Activated CD8-positive, alpha-beta T cell treated with anti-CD3 and anti-CD28 coated beads, Interleukin-2, amount 10 ng/mL, durations not matched to agents 7 days and 5 days (primary cell): ENCODE measurements at regions not wholly inside any gene's neighbourhood (a gene's known extent, or its start where the extent isn't known, plus 50 kb on each side); places are given as distances from the start of the nearest gene placed in this dataset.

Source experiments
- ATAC-seq: fragments of 150-1000 bp; cut with Tn5 transposase; one replicate; pipeline ENCODE4 v1.10.0; 2021; ENCODE audit warnings: moderate library complexity
- CTCF ChIA-PET: fragments of 350-600 bp; sonication (Branson Sonifier 250); formaldehyde crosslinking; loops from one replicate; lab custom pipeline; 2021; ENCODE audit warnings: antibody characterized with exemption; lab: Charles Lee
- POLR2A ChIA-PET: fragments of 350-600 bp; sonication (Branson Sonifier 250); formaldehyde crosslinking; loops from one replicate; lab custom pipeline; 2021; ENCODE audit warnings: antibody characterized with exemption; lab: Charles Lee
- DNase-seq: peaks from one replicate; pipeline ENCODE4 v3.0.0-alpha.2; 2020
- H3K27ac Mint-ChIP-seq: one replicate; pipeline ENCODE4 v1.8.0; 2021; ENCODE audit warnings: mild to moderate bottlenecking, mixed read lengths
- H3K27me3 Mint-ChIP-seq: one replicate; pipeline ENCODE4 v1.8.0; 2021; ENCODE audit warnings: low read depth, mixed read lengths
- H3K36me3 Mint-ChIP-seq: one replicate; pipeline ENCODE4 v1.8.0; 2021; ENCODE audit warnings: low read depth, mixed read lengths
- H3K4me1 Mint-ChIP-seq: one replicate; pipeline ENCODE4 v1.8.0; 2021; ENCODE audit warnings: low read depth, mixed read lengths
- H3K4me3 Mint-ChIP-seq: one replicate; pipeline ENCODE4 v1.8.0; 2021; ENCODE audit warnings: mild to moderate bottlenecking, mixed read lengths
- H3K9me3 Mint-ChIP-seq: one replicate; pipeline ENCODE4 v1.8.0; 2022; ENCODE audit warnings: mixed read lengths; ENCODE audit not compliant: insufficient read depth

- H3K36me3 Mint-ChIP-seq = no peaks in the 10 kb centered on the region
- ChIA-PET POLR2A (no interaction called here), CTCF (no interaction called here)
- H3K4me1 Mint-ChIP-seq = no peaks in the 10 kb centered on the region
- ATAC-seq = no peak
- peaks cover 10% of the 10 kb centered on the region for H3K27me3 Mint-ChIP-seq
- no peak overlapping the region for H3K27ac Mint-ChIP-seq
- H3K9me3 Mint-ChIP-seq = no peaks in the 10 kb centered on the region
- DNase-seq = no peak
- H3K4me3 Mint-ChIP-seq = no peak overlapping the region
Measured at GRCh38 chr15:73001840-73002239, 50.4 kb upstream of the NEO1 start.

GRCh38 chr15:73000293-73000692 lies 52.0 kb upstream of the NEO1 start:
- ATAC-seq = no peak
- DNase-seq = no peak
- H3K4me3 Mint-ChIP-seq = no peak overlapping the region
- POLR2A ChIA-PET = no interaction called here
- H3K27ac Mint-ChIP-seq = no peak overlapping the region
- no peaks in the 10 kb centered on the region for H3K36me3 Mint-ChIP-seq
- H3K4me1 Mint-ChIP-seq = no peaks in the 10 kb centered on the region
- H3K9me3 Mint-ChIP-seq = no peaks in the 10 kb centered on the region
- peaks cover 19% of the 10 kb centered on the region for H3K27me3 Mint-ChIP-seq
- CTCF ChIA-PET = no interaction called here

GRCh38 chr15:72999586-72999985 lies 52.7 kb upstream of the NEO1 start:
- ATAC-seq (no peak), DNase-seq (no peak)
- peaks cover 19% of the 10 kb centered on the region for H3K27me3 Mint-ChIP-seq
- no peaks in the 10 kb centered on the region for H3K36me3 Mint-ChIP-seq
- no peaks in the 10 kb centered on the region for H3K9me3 Mint-ChIP-seq
- H3K4me3 Mint-ChIP-seq = no peak overlapping the region
- POLR2A ChIA-PET = no interaction called here
- no peaks in the 10 kb centered on the region for H3K4me1 Mint-ChIP-seq
- H3K27ac Mint-ChIP-seq = no peak overlapping the region
- CTCF ChIA-PET = no interaction called here

DNA sequence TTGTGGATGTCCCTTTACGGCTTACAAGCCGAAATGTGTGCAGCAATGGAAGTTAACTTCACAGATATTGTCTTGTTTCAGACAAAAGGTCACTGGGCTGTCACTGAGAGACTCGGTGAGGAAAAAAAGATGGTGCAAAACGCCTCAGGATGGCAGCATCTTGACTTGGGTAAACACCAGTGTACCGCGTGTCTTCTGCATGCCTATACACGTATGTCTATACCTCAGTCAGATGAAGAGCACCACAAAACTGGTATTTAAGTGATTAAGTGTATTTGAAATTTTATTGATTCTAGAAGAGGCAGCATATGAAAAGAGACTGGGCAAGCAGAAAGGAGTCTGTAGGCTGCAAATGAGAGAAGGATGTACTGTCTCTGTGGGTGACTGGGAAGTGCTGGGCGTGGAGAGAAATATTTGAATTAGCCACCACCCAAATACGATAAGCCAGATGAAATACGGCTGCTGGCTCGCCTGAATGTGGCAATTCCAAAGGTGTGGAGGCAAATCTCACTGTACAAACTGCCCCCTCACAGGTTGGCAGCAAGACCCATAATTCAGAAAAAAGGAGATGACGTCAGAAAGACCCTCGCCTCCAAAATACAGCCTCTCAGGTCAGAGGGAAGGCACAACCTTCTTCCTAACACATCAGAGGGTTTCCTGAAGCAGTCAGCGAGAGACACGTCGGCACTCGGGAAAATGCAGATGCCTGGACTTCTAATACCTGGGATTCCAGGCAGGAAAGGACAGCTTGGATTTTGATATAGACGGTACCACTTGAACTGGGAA lies 53.4 kb upstream of the NEO1 start:
- CTCF ChIA-PET = no interaction called here
- peaks cover 19% of the 10 kb centered on the region for H3K27me3 Mint-ChIP-seq
- H3K36me3 Mint-ChIP-seq = no peaks in the 10 kb centered on the region
- POLR2A ChIA-PET = no interaction called here
- DNase-seq = no peak
- ATAC-seq = no peak
- no peak overlapping the region for H3K27ac Mint-ChIP-seq
- H3K4me3 Mint-ChIP-seq = no peak overlapping the region
- H3K9me3 Mint-ChIP-seq = no peaks in the 10 kb centered on the region
- H3K4me1 Mint-ChIP-seq = no peaks in the 10 kb centered on the region

GRCh38 chr15:72998226-72998625 lies 54.0 kb upstream of the NEO1 start:
- Mint-ChIP-seq H3K4me1 (no peaks in the 10 kb centered on the region), H3K27me3 (peaks cover 19% of the 10 kb centered on the region), H3K9me3 (no peaks in the 10 kb centered on the region), H3K36me3 (no peaks in the 10 kb centered on the region), H3K27ac (no peak overlapping the region), H3K4me3 (no peak overlapping the region)
- POLR2A ChIA-PET = no interaction called here
- DNase-seq (no peak), ATAC-seq (no peak)
- CTCF ChIA-PET = no interaction called here

DNA sequence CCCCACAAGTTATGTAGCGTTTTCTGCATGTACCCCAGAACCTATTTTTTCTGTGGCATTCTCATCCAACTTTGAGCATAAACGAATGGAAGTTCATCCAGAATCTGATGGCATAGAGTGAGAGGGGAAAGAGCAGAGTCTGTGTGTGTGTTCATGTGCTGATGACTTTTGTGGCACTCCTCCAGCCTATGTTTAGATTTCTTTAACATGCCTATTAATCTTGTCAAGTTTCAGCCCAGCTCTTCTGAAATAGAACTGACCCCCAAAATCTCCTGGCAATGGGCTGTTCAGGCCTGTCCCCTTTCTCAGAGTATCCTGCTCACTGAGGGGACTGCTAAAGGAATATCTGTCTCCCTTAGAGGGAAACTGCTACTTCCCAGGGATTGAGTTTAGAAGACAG lies 56.4 kb upstream of the NEO1 start:
- Mint-ChIP-seq H3K4me1 (no peaks in the 10 kb centered on the region), H3K36me3 (no peaks in the 10 kb centered on the region), H3K9me3 (no peaks in the 10 kb centered on the region), H3K27me3 (peaks cover 23% of the 10 kb centered on the region), H3K4me3 (no peak overlapping the region), H3K27ac (no peak overlapping the region)
- ChIA-PET POLR2A (no interaction called here), CTCF (no interaction called here)
- ATAC-seq (no peak), DNase-seq (no peak)

- H3K27me3 Mint-ChIP-seq = peaks cover 20% of the 10 kb centered on the region
- H3K4me3 Mint-ChIP-seq = no peak overlapping the region
- no peak overlapping the region for H3K27ac Mint-ChIP-seq
- H3K9me3 Mint-ChIP-seq = no peaks in the 10 kb centered on the region
- H3K36me3 Mint-ChIP-seq = no peaks in the 10 kb centered on the region
- POLR2A ChIA-PET = no interaction called here
- DNase-seq = no peak
- no peak for ATAC-seq
- no peaks in the 10 kb centered on the region for H3K4me1 Mint-ChIP-seq
- CTCF ChIA-PET = no interaction called here
Measured at GRCh38 chr15:72994534-72995177, 57.6 kb upstream of the NEO1 start.

DNA sequence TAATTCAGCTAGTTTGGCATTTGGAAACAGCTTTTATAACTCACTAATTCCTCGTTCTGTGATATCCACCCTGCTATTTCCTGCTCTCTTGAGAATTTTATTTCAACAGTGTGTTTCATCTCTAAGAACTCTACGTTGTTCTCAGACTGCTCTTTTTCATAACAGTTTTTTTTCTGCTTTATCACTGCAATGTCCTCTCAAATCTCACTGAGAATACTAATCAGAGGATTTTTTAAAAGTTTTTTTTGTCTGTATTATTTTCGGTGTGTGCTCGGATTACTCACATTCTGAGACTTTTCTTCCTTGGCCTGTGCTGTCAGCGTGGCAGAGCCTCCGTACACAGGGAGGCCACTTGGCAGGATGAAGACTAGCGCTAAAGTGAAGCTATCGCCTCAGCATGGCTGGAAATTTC lies 59.4 kb upstream of the NEO1 start:
- no peak overlapping the region for H3K4me3 Mint-ChIP-seq
- H3K27me3 Mint-ChIP-seq = peaks cover 15% of the 10 kb centered on the region
- DNase-seq (no peak), ATAC-seq (no peak)
- ChIA-PET CTCF (no interaction called here), POLR2A (no interaction called here)
- H3K9me3 Mint-ChIP-seq = no peaks in the 10 kb centered on the region
- H3K4me1 Mint-ChIP-seq = no peaks in the 10 kb centered on the region
- no peaks in the 10 kb centered on the region for H3K36me3 Mint-ChIP-seq
- no peak overlapping the region for H3K27ac Mint-ChIP-seq

DNA sequence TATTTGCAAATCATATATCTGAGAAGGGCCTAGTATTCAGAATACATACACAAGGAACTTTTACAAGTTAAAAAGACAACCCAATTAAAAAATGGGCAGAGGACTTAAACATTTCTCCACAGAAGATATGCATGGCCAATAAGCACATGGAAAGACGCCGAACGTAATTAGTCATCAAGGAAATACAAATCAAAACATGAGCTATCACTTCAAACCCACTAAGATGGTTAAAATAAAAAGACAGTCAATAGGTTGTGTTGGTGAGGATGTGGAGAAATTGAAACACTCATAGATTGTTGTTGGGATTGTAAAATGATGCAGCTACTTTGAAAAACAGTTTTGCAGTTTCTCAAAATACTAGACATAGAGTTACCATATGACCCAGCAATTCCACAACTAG lies 61.2 kb upstream of the NEO1 start:
- ATAC-seq = no peak
- Mint-ChIP-seq H3K36me3 (no peaks in the 10 kb centered on the region), H3K27ac (no peak overlapping the region), H3K4me3 (no peak overlapping the region), H3K4me1 (no peaks in the 10 kb centered on the region), H3K27me3 (peaks cover 16% of the 10 kb centered on the region), H3K9me3 (no peaks in the 10 kb centered on the region)
- POLR2A ChIA-PET = no interaction called here
- no peak for DNase-seq
- CTCF ChIA-PET = no interaction called here

DNA sequence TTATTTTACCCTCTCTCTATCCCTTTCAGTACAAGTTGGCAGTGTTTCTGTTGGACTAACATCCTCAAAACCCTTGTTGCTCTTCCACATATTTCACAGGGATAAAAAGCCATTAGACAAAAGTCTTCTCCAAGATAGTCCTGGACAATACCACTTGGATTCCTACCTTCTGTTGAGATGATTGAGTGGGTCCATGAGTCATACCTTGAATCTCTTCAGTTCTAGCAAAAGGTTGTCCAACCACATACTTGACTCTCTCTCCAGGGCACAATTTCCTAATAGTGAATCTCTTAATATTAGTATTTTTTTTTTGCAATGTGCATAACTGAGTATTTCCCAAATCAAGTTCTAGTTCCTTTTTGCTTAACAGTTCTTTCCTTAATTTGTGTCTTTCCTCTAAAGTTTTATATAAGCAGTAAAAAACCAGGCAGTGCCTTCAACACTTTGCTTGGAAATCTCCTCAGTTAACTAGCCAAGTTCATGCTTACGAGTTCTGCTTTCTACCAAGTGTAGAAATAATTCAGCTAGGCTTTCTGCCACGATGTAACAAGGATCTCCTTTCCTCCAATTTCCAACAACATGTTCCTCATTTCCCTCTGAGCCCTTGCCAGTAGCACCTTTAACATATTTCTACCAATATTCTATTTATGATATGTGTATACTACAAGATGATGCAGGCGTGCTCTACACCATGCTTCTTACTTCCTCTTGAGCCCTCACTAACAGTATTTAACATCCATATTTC lies 68.3 kb upstream of the NEO1 start:
- Mint-ChIP-seq H3K27ac (no peak overlapping the region), H3K27me3 (peaks cover 37% of the 10 kb centered on the region), H3K4me1 (no peaks in the 10 kb centered on the region), H3K36me3 (no peaks in the 10 kb centered on the region), H3K9me3 (no peaks in the 10 kb centered on the region), H3K4me3 (no peak overlapping the region)
- ATAC-seq = no peak
- ChIA-PET CTCF (no interaction called here), POLR2A (no interaction called here)
- no peak for DNase-seq

GRCh38 chr15:72982714-72983113 lies 69.5 kb upstream of the NEO1 start:
- DNase-seq (no peak), ATAC-seq (no peak)
- ChIA-PET CTCF (no interaction called here), POLR2A (no interaction called here)
- Mint-ChIP-seq H3K27me3 (peaks cover 40% of the 10 kb centered on the region), H3K27ac (no peak overlapping the region), H3K4me3 (no peak overlapping the region), H3K4me1 (no peaks in the 10 kb centered on the region), H3K36me3 (no peaks in the 10 kb centered on the region), H3K9me3 (no peaks in the 10 kb centered on the region)

GRCh38 chr15:72980661-72981060 lies 71.6 kb upstream of the NEO1 start:
- Mint-ChIP-seq H3K9me3 (no peaks in the 10 kb centered on the region), H3K27ac (no peak overlapping the region), H3K4me1 (no peaks in the 10 kb centered on the region), H3K36me3 (no peaks in the 10 kb centered on the region), H3K4me3 (no peak overlapping the region), H3K27me3 (peaks cover 29% of the 10 kb centered on the region)
- ATAC-seq = no peak
- DNase-seq = no peak
- ChIA-PET CTCF (no interaction called here), POLR2A (no interaction called here)
